ENCODE measurements at regions not wholly inside any gene's neighbourhood (a gene's known extent, or its start where the extent isn't known, plus 50 kb on each side); places are given as distances from the start of the nearest gene placed in this dataset.

- TF ChIP-seq CTCF (IDR thresholded peaks at IDR 0.05; ENCODE audit: low read depth, low read length, missing control alignments), result no peak
- in situ Hi-C loops (cut with HindIII; ENCODE audit: low sequenced_read_pairs), result no loop called here
- no peak for DNase-seq (ENCODE audit: low read depth)
- H3K4me3 ChIP-seq (ENCODE audit: low read depth, low read length), result no peak overlapping the region
Observed at GRCh38 chr1:187551061-187551460, 722.3 kb downstream of the PLA2G4A start.

- DNase-seq (ENCODE audit: low read depth), result no peak
- no peak overlapping the region for H3K4me3 ChIP-seq (ENCODE audit: low read depth, low read length)
- TF ChIP-seq CTCF (IDR thresholded peaks at IDR 0.05; ENCODE audit: low read depth, low read length, missing control alignments), result no peak
- in situ Hi-C loops (cut with HindIII; ENCODE audit: low sequenced_read_pairs), result no loop called here
Observed at GRCh38 chr1:187563191-187563590, 734.4 kb downstream of the PLA2G4A start.

- no peak for DNase-seq (ENCODE audit: low read depth)
- in situ Hi-C loops (cut with HindIII; ENCODE audit: low sequenced_read_pairs), result no loop called here
- no peak for TF ChIP-seq CTCF (IDR thresholded peaks at IDR 0.05; ENCODE audit: low read depth, low read length, missing control alignments)
- H3K4me3 ChIP-seq (ENCODE audit: low read depth, low read length), result no peak overlapping the region
Observed at GRCh38 chr1:187566354-187566753, 737.6 kb downstream of the PLA2G4A start.

GRCh38 chr1:187568067-187568466, 739.3 kb downstream of the PLA2G4A start:
- no peak for TF ChIP-seq CTCF (IDR thresholded peaks at IDR 0.05; ENCODE audit: low read depth, low read length, missing control alignments)
- H3K4me3 ChIP-seq (ENCODE audit: low read depth, low read length), result no peak overlapping the region
- in situ Hi-C loops (cut with HindIII; ENCODE audit: low sequenced_read_pairs), result no loop called here
- DNase-seq (ENCODE audit: low read depth), result no peak

- no peak for TF ChIP-seq CTCF (IDR thresholded peaks at IDR 0.05; ENCODE audit: low read depth, low read length, missing control alignments)
- in situ Hi-C loops (cut with HindIII; ENCODE audit: low sequenced_read_pairs), result no loop called here
- DNase-seq (ENCODE audit: low read depth), result no peak
- H3K4me3 ChIP-seq (ENCODE audit: low read depth, low read length), result no peak overlapping the region
Observed at GRCh38 chr1:187570166-187570565, 741.4 kb downstream of the PLA2G4A start.

- no peak for DNase-seq (ENCODE audit: low read depth)
- TF ChIP-seq CTCF (IDR thresholded peaks at IDR 0.05; ENCODE audit: low read depth, low read length, missing control alignments), result no peak
- no peak overlapping the region for H3K4me3 ChIP-seq (ENCODE audit: low read depth, low read length)
- in situ Hi-C loops (cut with HindIII; ENCODE audit: low sequenced_read_pairs), result no loop called here
Observed at GRCh38 chr1:187577610-187578009, 748.9 kb downstream of the PLA2G4A start.

GRCh38 chr1:187588917-187589316, 760.2 kb downstream of the PLA2G4A start:
- TF ChIP-seq CTCF (IDR thresholded peaks at IDR 0.05; ENCODE audit: low read depth, low read length, missing control alignments), result no peak
- H3K4me3 ChIP-seq (ENCODE audit: low read depth, low read length), result no peak overlapping the region
- in situ Hi-C loops (cut with HindIII; ENCODE audit: low sequenced_read_pairs), result no loop called here
- DNase-seq (ENCODE audit: low read depth), result no peak
